Amygdala (tissue), 56 donors: ENCODE measurements at regions not wholly inside any gene's neighbourhood (a gene's known extent, or its start where the extent isn't known, plus 50 kb on each side); places are given as distances from the start of the nearest gene placed in this dataset.

Experiments used
- DNase-seq, 56 donors: peaks; one replicate each; lab custom pipeline; 2025; lab: John Stamatoyannopoulos, UW

DNA sequence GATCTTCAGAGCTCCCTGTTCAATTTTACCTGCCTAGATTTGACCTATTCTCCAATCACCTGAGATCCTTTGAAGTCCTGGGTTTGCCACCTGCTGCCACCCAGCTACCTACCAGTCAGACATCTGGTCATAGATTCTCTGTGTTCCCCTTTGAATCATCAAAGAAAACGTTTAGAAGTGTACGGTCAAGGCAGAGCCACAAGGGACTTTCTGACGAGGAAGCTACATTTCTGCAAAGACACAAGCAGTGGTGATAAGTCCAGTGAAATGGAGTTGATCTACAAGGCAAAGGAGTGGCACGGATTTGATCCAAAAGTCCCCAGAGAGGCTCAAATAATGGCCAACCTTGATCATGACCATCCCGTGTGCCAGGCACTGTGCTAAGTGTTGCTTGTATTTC lies 549.9 kb downstream of the MIAT start:
- DNase-seq: no peak

DNA sequence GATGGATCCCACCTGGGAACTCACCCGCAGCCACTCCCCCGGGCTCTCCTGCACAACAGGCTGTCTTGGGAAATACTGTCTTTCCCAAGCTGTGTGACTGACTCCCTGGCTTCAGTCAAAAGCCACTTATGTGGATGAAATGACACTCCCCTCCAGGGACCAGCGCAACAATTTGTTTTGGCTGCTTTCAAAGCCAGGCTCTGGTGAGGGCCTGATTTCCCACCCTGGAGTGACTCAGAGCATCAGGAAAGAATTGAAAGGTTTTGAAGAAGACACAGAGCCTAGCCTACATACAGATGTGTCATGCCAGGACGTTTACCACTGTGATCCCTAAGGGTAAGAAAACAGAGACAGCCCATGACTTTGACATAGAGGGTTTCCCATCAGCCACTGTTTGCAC lies 550.5 kb downstream of the MIAT start:
- DNase-seq: no peak

DNA sequence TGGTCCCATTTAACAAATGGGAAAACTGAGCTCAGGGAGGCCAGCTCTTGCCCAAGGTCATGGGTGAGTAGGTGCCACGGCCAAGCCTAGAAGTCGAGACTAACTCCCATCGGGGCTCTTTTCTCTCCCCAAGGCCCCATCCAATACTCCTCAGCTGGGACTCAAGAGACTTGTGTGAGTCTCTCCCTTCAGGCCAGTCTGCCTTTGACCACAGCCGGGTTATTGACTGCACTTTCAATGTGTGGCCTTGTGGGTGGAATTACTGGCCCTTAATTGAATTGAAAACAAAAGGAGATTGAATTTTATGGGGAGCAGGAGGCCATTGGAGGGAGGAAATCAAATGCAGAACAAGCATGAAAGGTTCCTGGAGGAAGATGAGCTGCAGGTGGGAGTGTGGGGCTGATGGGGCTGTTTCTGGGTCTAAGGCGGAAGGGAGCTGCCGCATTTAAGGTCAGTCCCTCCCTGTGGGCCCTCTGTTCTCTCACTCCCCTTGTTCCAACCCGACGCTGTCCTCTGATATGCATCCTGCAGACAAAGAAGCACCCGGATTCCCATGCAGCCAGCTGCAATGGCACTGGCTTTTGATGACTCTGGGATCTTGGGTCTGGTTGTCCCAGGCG lies 552.8 kb downstream of the MIAT start:
- no peak for DNase-seq

DNA sequence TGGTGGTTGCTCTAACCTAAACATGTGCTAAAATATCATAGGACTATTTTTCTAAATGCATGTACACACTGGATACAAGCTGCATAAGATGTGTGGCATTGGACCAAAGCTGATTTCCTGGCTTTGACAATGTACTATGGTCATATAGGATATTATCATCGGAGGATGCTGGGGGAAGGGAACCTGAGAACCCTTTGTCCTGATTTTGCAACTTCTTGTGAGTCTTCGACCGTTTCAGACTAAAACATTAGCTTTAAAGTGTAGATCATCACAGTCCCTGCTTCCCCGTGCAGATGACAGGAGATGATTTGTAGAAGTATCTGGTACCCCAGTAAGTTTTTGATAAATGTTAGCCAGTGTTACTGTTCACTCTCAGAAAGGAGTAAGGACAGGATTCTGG lies 554.7 kb downstream of the MIAT start:
- no peak for DNase-seq

DNA sequence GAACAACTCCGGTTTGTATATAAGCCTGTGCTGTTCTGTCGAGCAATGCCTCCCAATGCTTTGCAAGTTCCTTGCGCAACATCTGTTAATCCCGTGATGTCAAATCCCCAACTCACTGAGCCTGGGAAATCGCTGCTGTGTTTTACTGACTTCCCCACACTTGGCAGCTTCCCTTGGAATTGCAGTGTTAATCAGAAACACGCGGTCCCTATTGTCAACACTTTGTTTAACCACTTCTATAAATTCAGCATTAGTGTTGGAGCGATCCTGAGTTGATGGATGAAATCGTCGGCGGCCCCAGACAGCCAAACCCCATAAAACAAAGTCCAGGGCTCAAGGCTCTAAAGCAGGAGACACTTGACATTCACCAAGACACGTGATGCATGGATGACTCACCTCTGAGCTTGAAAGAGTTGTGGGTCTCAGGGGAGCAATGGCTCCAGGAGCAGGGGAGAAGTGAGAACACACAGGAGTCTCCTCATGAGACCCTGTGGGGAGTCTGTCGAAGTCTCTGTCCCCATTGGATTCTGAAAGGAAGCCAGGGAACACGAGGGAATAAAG lies 555.3 kb downstream of the MIAT start:
- DNase-seq: no peak

DNA sequence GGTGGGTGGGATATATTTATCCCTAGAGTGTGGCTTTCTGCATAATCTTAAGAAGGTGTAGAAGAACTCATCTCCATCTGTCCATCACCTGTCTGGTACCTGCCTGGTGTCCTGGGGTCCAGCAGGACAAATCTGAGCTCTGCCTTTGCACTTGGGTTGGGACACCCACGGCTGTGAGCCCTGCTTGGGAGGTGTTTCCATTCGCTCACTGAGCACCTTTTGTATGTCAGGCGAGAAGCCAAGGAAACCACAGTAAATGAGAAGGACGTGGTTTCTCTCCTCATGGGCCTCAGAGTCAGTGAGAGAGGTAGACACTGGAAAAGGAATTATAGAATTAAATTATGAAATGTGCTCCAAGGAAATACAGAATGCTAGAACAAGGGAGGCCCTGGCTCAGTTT lies 555.9 kb downstream of the MIAT start:
- DNase-seq: no peak

DNA sequence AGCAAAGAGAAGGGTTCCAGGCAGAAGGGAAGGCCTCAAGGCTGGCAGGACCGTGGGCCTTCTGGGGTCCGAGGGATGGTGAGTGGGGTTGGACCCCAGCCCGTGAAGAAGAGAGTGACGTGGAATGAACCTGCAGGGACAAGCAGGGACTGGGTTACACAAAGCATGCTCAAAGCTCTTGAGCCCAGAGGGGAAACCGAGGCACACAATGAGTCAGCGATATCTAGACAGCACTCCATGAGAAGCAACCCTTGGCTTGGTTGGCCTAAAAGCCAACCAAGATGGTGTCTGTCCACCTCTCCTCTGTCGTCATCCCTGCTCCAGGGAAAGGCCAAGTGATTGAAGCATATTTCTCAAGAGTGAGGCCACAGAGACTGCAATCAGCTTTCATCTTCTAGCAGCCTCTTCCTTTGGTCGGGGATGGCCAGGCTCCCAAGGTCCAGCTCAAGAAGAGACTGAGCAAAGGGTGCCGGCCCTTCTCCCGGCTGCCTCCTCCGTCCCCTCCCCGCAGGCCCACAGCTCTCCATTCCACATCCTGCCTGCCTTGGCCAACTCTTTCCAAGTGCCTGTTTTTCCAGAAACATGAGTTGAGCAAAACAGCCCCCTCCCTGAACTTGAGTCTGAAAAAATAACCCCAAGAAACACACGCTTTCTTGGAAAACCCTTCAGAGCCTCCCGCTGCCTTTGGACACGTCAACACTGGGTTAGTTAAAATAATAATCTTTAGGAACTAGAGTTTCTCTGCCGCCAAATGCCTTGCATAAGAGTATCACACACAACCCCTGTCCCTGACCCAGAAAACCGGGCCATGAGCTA lies 556.6 kb downstream of the MIAT start:
- no peak for DNase-seq

DNA sequence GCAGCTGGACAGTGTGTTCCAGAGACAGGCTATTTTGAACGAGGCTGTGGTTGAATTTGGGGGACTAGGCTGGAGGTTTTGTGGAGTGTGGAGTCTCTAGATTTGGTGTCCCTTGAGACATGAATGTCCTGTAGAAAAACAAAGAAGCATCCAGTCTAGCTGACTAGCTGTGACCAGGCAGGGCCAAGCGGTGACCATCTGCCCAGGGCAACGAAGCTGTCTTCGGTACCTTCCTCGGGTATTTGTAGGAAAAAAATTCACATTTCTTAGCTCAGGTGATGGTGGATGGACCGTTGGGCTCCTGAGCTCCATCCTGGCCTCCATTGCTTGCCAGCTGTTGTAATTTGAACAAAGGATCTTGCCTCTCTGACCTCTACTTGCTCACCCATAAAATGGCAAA lies 557.3 kb downstream of the MIAT start:
- DNase-seq: no peak

DNA sequence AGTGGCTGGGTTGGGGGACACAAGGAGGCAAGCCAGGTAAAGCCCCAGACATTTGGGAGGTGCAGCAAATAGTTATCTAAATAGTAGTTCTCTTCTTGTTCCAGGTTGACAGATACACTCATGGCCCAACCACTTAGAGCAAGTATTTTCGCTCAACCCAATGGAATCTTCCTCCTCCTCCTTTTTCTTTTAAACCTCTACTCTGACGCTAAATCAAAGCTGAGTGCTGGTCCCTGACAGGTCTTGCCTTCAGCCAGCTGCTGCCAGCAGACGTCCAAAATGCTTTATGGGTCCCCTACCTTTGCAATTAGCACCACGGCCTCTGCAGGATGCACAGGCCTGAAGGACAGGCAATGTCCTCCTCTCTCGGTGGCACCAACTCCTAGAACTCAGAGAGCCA lies 558.5 kb downstream of the MIAT start:
- no peak for DNase-seq

DNA sequence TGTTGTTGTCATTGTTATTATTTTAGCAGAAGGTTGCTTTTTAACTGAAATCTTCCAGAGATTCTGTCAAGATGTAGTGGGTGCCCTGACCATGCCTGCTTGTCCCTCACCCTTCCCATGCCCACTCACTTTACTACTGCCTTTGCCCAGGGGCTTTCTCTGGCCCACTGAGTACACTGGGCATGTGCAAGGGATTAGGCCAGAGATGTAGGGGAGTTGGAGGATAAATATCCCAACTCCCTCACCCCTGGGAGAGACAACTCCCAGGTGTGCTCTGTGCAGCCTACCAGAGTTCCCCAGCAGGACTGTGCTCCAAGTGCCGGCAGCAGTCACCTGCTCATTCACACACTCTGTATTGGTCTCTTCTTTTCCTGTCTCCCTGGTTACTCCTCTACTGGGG lies 559.1 kb downstream of the MIAT start:
- no peak for DNase-seq

DNA sequence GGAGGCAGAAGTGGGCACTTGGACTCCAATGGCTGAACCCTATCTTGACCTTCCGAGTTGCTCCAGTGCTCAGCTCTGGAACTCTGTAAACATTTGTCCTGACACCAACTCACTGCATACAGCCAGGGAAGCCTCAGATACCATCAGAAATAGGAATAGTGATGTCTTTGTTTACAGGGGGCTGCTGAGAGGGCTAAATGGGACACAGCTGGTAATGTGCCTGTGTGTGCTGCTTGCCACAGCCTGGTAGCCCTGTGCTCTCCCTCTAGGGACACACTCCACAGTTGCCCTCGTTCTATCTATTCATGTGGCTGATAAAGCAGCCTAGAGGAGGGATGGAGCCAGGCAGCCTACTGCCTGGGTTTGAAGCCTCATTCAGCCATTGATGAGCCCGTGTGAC lies 559.8 kb downstream of the MIAT start:
- no peak for DNase-seq

DNA sequence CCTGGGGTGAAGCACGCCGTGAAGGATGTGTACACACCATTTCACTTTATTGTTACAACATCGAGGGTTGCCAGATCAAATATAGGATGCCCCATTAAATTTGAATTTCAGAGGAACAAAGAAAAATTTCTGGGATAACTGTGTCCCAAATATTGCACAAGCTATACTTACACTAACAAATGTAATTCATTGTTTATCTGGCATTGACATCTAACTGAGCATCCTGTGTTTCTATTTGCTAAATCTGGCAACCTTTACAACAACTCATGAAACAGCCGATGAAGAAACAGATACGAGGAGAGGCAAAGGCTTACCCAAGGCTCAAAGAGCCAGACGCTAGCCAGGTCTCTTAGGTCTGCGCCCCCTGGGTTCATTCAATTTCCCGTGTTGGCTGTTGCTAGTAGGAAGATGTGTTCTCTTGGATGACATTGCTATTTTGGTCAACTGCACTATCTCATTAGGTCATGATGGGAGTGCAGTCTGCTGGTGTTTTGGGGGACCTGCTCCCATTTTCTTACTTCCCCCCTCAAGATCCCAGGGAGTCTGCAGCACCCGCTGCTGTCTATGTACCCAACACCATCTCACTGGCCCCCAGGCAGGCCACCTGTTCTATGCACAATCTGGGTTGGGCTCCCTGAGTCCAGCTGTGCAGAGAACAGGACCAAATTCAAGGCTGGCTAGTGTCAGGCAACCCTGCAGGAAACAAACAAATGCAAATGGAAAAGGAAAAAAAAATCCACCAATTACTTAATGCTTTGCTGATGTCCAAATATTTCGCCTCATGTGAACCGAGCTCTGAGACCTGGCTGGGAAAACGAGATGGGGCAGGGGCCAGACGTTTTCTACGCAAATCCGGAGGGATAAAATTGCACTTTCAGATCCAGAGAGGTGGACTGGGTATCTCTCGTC lies 560.9 kb downstream of the MIAT start:
- DNase-seq: no peak

DNA sequence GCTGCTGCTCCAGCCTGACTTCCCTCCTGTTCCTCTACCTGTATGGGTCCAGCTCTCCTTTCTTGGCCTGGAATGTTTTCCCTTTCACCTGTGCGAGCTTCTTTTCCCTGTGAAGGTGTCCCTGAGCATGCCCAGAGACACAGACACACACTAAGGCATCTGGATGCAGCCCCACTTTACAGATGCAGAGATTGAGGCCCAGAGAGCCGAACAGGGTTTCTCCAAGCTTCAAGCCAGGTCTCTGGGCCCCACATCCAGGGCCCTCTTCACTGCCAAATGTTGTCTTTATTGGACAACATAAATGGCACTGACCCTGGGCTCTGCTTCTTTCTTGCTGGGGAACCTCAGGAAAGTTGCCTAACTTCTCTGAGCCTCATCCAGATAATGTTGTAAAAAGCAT lies 561.6 kb downstream of the MIAT start:
- DNase-seq: no peak

DNA sequence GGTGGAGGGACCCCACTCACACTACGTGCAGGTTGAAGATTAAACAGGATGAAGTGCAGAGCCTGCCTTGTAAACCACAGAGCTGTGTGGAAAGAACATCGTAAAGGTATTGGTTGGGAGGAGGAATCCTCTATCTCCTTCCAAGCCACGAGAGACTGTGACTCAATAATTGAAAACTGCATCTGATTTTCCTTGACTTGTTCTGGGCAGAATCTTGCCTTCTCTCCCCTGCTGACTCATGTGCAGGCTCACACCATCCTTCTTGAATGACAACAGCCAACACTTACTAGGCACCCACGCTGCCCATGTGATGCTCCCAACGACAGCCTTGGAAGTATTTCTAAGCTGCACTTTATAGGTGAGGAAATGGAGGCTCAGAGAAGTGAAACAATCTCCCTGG lies 563.0 kb downstream of the MIAT start:
- peak in 16 of 56 donors; percentile 1 to 53 (median 8) for DNase-seq

DNA sequence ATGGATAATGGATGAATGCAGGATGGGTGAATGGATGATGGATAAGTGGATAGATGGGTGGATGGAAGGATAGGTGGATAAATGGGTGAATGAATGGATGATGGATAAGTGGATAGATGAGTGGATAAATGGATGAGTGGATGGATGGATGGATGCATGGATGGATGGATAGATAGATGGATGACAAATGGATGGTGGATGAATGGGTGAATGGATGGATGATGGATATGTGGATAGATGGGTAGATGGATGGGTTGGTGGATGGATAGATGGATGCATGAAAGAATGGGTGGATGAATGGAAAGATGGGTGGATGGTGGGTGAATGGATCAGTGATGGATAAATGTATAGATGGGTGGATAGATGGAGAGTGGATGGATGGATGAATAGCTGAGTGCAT lies 564.8 kb downstream of the MIAT start:
- DNase-seq: no peak

DNA sequence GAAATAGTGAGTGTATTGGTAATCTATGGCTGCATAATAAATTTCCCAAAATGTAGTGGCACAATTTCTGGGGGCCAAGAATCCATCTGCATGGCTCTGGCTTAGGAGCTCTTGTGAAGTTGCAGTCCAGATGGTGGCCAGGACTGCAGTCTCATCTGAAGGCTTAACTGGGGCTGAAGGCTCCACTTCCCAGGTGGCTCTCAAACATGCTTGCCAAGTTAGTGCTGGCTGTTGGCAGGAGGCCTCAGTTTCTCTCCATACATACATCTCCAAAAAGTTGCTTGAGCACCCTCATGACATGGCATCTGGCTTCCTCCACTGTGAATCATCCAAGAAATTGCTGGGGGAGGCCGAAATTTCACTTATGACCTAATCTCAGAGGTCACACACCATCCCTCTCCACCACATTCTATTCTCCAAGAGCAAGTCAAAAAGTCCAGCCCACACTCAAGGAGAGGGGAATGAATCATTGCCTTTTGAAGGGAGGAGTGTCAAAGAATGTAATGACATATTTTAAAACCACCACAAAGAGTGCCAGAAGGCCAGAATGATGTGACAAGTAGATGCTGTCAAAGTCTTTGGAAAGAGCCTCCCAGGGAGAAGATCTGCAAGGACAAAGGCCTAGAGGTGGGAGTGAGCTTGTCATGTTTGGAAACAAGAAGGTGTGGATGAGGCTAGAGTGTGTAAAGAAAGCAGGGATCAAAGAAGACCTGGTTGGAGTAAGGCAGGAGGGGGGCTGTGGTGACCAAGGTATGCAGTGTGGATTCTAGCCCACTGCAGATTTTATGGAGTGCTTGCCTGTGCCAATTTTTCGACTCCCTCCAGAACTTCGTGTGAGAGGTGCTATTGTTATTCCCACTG lies 566.2 kb downstream of the MIAT start:
- no peak for DNase-seq

DNA sequence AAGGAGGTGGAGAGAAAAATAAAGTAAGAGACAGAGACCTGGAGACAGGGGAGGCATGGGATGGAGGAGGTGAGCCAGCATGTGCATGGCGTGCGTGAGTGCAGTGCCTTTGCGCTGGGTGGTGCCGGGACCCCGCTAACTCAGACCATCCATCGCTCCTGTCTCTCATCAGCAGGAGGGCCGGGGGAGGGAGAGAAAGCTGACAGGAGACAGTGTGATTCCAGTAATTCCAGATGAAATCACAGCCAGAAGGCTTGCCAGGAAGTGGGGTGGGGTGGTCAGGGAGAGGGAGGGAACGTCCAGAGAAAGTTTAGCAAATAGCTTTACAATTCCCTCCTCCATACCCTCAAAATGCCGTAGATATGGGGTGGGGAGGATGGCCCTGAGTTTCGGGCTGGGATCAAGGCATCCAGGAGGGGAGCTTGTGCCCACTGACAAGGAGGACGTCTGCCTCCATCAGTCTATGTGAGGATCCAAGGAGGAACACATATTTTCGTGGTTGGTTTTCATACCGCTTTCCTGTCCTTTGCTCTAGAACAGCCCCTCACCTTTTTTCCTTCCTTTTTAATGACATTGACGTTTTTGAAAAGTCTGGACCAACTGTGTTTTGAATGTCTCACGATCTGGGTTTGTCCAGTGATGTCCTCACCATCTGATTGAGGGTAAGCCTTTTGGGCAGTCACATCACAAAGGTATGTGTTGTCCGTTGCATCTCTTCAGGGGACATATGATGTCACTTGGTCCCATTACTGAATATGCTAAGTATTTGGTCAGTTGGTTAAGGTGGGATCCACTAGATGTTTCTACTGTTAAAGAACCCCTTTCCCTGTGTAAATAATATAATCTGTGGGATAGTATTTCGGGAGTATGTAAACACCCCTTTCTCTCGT lies 567.3 kb downstream of the MIAT start:
- no peak for DNase-seq

DNA sequence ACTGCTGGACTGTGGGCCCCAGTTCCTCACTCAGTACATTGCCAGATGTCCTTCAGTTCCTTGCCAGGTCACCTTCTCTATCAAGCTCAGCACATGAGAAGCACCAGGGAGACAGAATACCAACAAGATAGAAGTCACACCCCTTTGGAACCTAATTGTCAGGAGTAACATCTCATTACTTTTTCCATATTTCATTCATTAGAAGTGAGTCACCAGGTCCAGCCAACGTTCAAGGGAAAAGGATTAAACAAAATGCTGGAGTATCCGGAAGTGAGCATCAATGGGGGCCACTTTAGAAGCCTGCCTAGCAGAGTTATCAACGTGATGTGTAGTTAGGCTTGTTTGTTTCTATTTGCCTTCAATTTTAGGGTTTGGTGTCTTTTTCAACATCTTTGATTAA lies 569.3 kb downstream of the MIAT start:
- no peak for DNase-seq

DNA sequence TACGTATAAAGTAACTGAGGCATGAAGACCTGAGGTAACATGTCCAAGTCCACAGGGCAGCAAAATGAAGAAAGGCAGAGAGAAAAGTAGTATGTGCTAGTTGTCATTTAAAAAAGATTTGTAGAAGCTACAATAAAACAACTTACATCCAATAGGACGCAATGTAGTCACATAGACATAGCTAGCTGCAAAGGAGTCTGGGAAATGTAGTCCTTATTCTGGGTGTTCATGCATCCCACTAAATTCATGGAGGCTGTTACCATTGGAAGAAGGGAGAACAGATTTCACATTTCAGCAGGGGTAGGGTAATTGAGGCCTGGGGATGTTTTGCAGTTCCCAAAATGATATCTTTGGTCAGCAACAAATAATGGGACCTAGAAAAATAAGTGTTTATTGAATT lies 571.4 kb downstream of the MIAT start:
- DNase-seq: no peak
